Panc1 (cell line): ENCODE measurements at regions not wholly inside any gene's neighbourhood (a gene's known extent, or its start where the extent isn't known, plus 50 kb on each side); places are given as distances from the start of the nearest gene placed in this dataset.

Source experiments
- ATAC-seq: fragments of 200-7000 bp; cut with Tn5 transposase; 2 replicates; pipeline ENCODE4 v1.9.1; 2020; ENCODE audit warnings: mild to moderate bottlenecking, moderate library complexity
- BruUV-seq: library from RNA; stranded (reverse); fragments of 400-500 nt; replicated peaks from 2 replicates; lab custom pipeline; 2021; lab: Mats Ljungman, UMichigan
- CTCF ChIA-PET: fragments of 300-600 bp; sonication (Branson Sonifier 250); formaldehyde crosslinking; loops from one replicate; lab custom pipeline; 2022; ENCODE audit warnings: antibody characterized with exemption; lab: Charles Lee
- POLR2A ChIA-PET: fragments of 300-600 bp; sonication (Branson Sonifier 250); formaldehyde crosslinking; loops from one replicate; lab custom pipeline; 2022; ENCODE audit warnings: antibody characterized with exemption; lab: Charles Lee
- DNase-seq: peaks from one replicate; pipeline ENCODE4 v3.0.0-alpha.2; 2010; ENCODE audit warnings: low read depth, low spot score
- H3K27ac ChIP-seq: 2 replicates; pipeline ENCODE4 v1.5.1; 2011; ENCODE audit warnings: mild to moderate bottlenecking, low read length, inconsistent platforms
- H3K27me3 ChIP-seq: fragments of 200-500 bp; sonication (Bioruptor generic); 2 replicates; pipeline ENCODE4 v1.6.0; 2014; ENCODE audit warnings: low read length, inconsistent platforms; ENCODE audit not compliant: control insufficient read depth, insufficient read depth
- H3K36me3 ChIP-seq: fragments of 200-500 bp; sonication (Bioruptor generic); 2 replicates; pipeline ENCODE4 v1.5.1; 2014; ENCODE audit warnings: inconsistent platforms, mild to moderate bottlenecking, low read length, moderate library complexity; ENCODE audit not compliant: control insufficient read depth, insufficient read depth
- H3K4me1 ChIP-seq: 2 replicates; pipeline ENCODE4 v1.5.1; 2011; ENCODE audit warnings: inconsistent platforms, mild to moderate bottlenecking, low read length, moderate library complexity; ENCODE audit not compliant: control insufficient read depth, insufficient read depth
- H3K4me3 ChIP-seq, 2 experiments: 2 replicates each; pipeline ENCODE4 v1.5.1; 2011 to 2012; ENCODE audit warnings: low read depth in 2 of 2, low read length in 2 of 2, mild to moderate bottlenecking in 2 of 2, inconsistent platforms in 1 of 2, moderate library complexity in 1 of 2
- H3K9me3 ChIP-seq: fragments of 200-500 bp; sonication (Bioruptor generic); 2 replicates; pipeline ENCODE4 v1.5.1; 2014; ENCODE audit warnings: low read depth, mild to moderate bottlenecking, inconsistent platforms, low read length, moderate library complexity; ENCODE audit not compliant: control insufficient read depth, insufficient read depth
- POLR2AphosphoS5 ChIP-seq: IDR thresholded peaks from 2 replicates; pipeline ENCODE4 v1.6.1; 2012; ENCODE audit warnings: mild to moderate bottlenecking, low read depth, low read length, moderate library complexity
- SIN3A ChIP-seq: IDR thresholded peaks from 2 replicates; pipeline ENCODE4 v1.6.1; 2012; ENCODE audit warnings: low read depth, mild to moderate bottlenecking, low read length, moderate library complexity, borderline replicate concordance; ENCODE audit not compliant: insufficient read depth
- TCF7L2 ChIP-seq: IDR thresholded peaks from 2 replicates; pipeline ENCODE4 v1.6.1; 2011; ENCODE audit warnings: mild to moderate bottlenecking, low read depth, low read length, inconsistent platforms
- in situ Hi-C: cut with HindIII; loops from 2 replicates; pipeline ENCODE4 v1.10.0; 2016; ENCODE audit warnings: low sequenced_read_pairs, low pct_unique_long_range_greater_than_20kb
- intact Hi-C: fragments of 100-400 bp; cut with micrococcal nuclease; formaldehyde crosslinking; loops from one replicate; pipeline ENCODE4 v1.10.0; 2022; ENCODE audit not compliant: unreplicated experiment
- TF ChIP-seq, protein P1 (sequence below): fragments of 450-650 bp; IDR thresholded peaks from 2 replicates; pipeline ENCODE4 v1.5.1; 2017; ENCODE audit warnings: mild to moderate bottlenecking
- TF ChIP-seq, protein P2 (sequence below), 2 experiments: IDR thresholded peaks; 2 replicates each; pipeline ENCODE4 v1.6.1; 2011 to 2012; ENCODE audit warnings: low read depth in 2 of 2, control low read depth in 1 of 2, low read length in 1 of 2, mild to moderate bottlenecking in 1 of 2, moderate library complexity in 1 of 2; ENCODE audit not compliant: insufficient read depth in 1 of 2

DNA sequence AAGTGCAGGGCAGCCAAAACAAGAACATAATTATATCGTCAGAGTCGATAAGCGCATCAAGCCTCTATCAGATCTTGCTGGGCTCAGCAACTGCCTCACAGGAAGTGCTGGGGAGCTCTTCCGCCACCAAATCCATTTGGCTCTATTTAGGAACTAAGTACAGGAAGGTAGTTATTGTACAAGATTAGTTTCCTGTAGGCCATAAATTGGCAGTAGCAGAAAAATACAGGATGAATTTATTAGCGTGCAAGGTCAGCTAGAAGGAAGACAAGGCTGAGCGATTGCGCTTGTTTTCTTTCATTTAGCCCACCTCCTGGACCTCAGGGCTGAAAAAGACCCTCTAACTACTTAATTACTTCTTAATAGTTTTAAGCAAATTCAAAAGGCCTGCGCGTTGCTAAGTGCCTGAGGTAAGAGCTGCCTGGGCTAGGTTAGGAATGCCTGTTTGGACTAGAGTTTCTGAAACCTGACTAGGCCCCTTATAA is 118.5 kb downstream of the IRS2 start:
- Histone ChIP-seq H3K4me1 (no peaks in the 10 kb centered on the region), H3K27ac (no peak overlapping the region), H3K4me3 (no peak overlapping the region), H3K27me3 (no peaks in the 10 kb centered on the region), H3K9me3 (no peaks in the 10 kb centered on the region), H3K36me3 (no peaks in the 10 kb centered on the region)
- BruUV-seq, result no TSS peak
- DNase-seq, result no peak
- in situ Hi-C loops, result no loop called here
- TF ChIP-seq TCF7L2 (no peak), POLR2AphosphoS5 (no peak), SIN3A (no peak)
- TF ChIP-seq, protein P1, sequence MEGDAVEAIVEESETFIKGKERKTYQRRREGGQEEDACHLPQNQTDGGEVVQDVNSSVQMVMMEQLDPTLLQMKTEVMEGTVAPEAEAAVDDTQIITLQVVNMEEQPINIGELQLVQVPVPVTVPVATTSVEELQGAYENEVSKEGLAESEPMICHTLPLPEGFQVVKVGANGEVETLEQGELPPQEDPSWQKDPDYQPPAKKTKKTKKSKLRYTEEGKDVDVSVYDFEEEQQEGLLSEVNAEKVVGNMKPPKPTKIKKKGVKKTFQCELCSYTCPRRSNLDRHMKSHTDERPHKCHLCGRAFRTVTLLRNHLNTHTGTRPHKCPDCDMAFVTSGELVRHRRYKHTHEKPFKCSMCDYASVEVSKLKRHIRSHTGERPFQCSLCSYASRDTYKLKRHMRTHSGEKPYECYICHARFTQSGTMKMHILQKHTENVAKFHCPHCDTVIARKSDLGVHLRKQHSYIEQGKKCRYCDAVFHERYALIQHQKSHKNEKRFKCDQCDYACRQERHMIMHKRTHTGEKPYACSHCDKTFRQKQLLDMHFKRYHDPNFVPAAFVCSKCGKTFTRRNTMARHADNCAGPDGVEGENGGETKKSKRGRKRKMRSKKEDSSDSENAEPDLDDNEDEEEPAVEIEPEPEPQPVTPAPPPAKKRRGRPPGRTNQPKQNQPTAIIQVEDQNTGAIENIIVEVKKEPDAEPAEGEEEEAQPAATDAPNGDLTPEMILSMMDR, result no peak
- TF ChIP-seq, protein P2, sequence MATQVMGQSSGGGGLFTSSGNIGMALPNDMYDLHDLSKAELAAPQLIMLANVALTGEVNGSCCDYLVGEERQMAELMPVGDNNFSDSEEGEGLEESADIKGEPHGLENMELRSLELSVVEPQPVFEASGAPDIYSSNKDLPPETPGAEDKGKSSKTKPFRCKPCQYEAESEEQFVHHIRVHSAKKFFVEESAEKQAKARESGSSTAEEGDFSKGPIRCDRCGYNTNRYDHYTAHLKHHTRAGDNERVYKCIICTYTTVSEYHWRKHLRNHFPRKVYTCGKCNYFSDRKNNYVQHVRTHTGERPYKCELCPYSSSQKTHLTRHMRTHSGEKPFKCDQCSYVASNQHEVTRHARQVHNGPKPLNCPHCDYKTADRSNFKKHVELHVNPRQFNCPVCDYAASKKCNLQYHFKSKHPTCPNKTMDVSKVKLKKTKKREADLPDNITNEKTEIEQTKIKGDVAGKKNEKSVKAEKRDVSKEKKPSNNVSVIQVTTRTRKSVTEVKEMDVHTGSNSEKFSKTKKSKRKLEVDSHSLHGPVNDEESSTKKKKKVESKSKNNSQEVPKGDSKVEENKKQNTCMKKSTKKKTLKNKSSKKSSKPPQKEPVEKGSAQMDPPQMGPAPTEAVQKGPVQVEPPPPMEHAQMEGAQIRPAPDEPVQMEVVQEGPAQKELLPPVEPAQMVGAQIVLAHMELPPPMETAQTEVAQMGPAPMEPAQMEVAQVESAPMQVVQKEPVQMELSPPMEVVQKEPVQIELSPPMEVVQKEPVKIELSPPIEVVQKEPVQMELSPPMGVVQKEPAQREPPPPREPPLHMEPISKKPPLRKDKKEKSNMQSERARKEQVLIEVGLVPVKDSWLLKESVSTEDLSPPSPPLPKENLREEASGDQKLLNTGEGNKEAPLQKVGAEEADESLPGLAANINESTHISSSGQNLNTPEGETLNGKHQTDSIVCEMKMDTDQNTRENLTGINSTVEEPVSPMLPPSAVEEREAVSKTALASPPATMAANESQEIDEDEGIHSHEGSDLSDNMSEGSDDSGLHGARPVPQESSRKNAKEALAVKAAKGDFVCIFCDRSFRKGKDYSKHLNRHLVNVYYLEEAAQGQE (IDR thresholded peaks at IDR 0.05; ENCODE audit: insufficient read depth in 1 of 2, low read depth in 2 of 2, low read length in 1 of 2), result no peak
- ATAC-seq, result no peak
- ChIA-PET POLR2A (no interaction called here), CTCF (interaction anchor here (0.6 kb wide), 1 partner anchor 638 kb away, joined by 4 read pairs; no protein-coding TSS in a partner anchor)
- intact Hi-C loops, result no loop called here

DNA sequence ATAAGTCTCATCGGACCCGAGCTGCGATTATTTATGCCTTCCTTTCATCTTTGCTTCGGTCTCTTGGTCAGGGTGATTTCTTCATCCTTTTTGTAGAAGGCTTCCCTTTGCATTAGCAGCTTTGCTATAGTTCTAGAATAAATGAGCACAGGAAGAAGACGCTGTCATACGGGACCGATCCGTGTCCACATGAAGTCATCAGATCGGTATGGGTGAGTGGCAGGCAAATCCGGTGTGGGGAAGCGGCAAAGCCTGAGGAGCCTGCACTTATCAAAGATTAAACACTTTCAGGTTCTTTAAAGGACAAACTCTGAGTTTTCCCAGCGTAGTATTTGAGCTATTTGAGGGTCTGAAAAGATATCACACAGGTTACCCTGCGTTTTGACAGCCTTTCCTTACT is 119.3 kb downstream of the IRS2 start:
- in situ Hi-C loops (no loop called here), intact Hi-C loops (no loop called here)
- no TSS peak for BruUV-seq
- ATAC-seq (peak; percentile 78), DNase-seq (no peak)
- Histone ChIP-seq H3K27me3 (no peaks in the 10 kb centered on the region), H3K36me3 (no peaks in the 10 kb centered on the region), H3K27ac (no peak overlapping the region), H3K4me1 (no peaks in the 10 kb centered on the region), H3K9me3 (no peaks in the 10 kb centered on the region), H3K4me3 (peak overlapping the region in 1 of 2 experiments; percentile 24; a peak in 1 of 4 replicates)
- ChIA-PET CTCF (no interaction called here), POLR2A (interaction anchor here (0.6 kb wide), 1 partner anchor 402 kb away, joined by 3 read pairs; no protein-coding TSS in a partner anchor)
- TF ChIP-seq, protein P2 (IDR thresholded peaks at IDR 0.05; ENCODE audit: insufficient read depth in 1 of 2, low read depth in 2 of 2, low read length in 1 of 2), result no peak
- TF ChIP-seq TCF7L2 (no peak), POLR2AphosphoS5 (no peak), SIN3A (no peak)
- TF ChIP-seq, protein P1, result no peak
